Endothelial cell (in vitro differentiated cells): ENCODE measurements at regions not wholly inside any gene's neighbourhood (a gene's known extent, or its start where the extent isn't known, plus 50 kb on each side); places are given as distances from the start of the nearest gene placed in this dataset.

Source experiments
- DNase-seq: peaks from one replicate; pipeline ENCODE4 v3.0.0; 2021; ENCODE audit warnings: low spot score
- H3K27ac Mint-ChIP-seq: one replicate; pipeline ENCODE4 v1.8.0; 2021; ENCODE audit warnings: mixed read lengths, inconsistent platforms; ENCODE audit not compliant: unreplicated experiment
- H3K27me3 Mint-ChIP-seq: one replicate; pipeline ENCODE4 v1.8.0; 2021; ENCODE audit warnings: mild to moderate bottlenecking, moderate library complexity, mixed read lengths, inconsistent platforms; ENCODE audit not compliant: unreplicated experiment
- H3K36me3 Mint-ChIP-seq: one replicate; pipeline ENCODE4 v1.8.0; 2021; ENCODE audit warnings: mild to moderate bottlenecking, low read depth, mixed read lengths, inconsistent platforms; ENCODE audit not compliant: unreplicated experiment
- H3K4me1 Mint-ChIP-seq: one replicate; pipeline ENCODE4 v1.8.0; 2021; ENCODE audit warnings: mild to moderate bottlenecking, mixed read lengths, inconsistent platforms; ENCODE audit not compliant: unreplicated experiment
- H3K4me3 Mint-ChIP-seq: one replicate; pipeline ENCODE4 v1.8.0; 2021; ENCODE audit warnings: mild to moderate bottlenecking, mixed read lengths, inconsistent platforms; ENCODE audit not compliant: unreplicated experiment
- H3K9me3 Mint-ChIP-seq: one replicate; pipeline ENCODE4 v1.8.0; 2021; ENCODE audit warnings: mixed read lengths, inconsistent platforms; ENCODE audit not compliant: unreplicated experiment
- TF ChIP-seq, protein P1 (sequence below): fragments of 200-600 bp; sonication (generic); IDR thresholded peaks from one replicate; pipeline ENCODE4 v1.5.0; 2021; ENCODE audit warnings: antibody characterized with exemption; ENCODE audit not compliant: unreplicated experiment

DNA sequence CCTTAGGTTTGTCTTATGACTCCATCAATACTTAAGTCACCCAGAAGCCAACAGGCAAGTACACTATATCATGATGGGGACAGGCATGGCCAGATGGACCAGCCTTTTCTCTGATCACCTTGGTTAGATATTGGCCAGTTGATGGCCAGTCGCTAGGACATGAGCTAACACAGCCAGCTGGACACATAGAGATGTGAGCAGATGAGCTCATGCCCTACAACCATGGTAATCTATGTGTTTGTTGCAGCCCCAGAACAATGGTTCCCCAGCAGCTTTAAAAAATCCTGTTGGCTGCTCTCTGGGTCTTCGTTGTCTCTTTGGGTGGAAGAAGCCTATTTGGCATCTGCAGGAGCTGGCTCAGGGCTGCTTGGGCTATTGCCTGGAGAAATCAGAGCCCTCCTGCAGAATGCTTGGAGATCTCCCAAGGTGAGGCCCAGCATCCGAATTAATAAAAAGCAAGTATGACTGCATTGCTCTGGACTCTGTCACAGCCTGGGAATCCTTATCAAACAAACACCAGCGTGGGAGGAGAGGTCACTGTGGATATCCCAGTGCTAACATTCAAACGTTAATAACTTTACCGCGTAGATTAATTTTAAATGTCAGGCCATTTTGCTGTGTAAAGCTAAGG, 62.3 kb upstream of the KLHL29 start:
- no peak overlapping the region for H3K4me3 Mint-ChIP-seq
- no peak overlapping the region for H3K27ac Mint-ChIP-seq
- no peaks in the 10 kb centered on the region for H3K36me3 Mint-ChIP-seq
- peaks cover 15% of the 10 kb centered on the region for H3K4me1 Mint-ChIP-seq
- DNase-seq, result no peak
- H3K9me3 Mint-ChIP-seq, result no peaks in the 10 kb centered on the region
- peaks cover 6% of the 10 kb centered on the region for H3K27me3 Mint-ChIP-seq
- TF ChIP-seq, protein P1, sequence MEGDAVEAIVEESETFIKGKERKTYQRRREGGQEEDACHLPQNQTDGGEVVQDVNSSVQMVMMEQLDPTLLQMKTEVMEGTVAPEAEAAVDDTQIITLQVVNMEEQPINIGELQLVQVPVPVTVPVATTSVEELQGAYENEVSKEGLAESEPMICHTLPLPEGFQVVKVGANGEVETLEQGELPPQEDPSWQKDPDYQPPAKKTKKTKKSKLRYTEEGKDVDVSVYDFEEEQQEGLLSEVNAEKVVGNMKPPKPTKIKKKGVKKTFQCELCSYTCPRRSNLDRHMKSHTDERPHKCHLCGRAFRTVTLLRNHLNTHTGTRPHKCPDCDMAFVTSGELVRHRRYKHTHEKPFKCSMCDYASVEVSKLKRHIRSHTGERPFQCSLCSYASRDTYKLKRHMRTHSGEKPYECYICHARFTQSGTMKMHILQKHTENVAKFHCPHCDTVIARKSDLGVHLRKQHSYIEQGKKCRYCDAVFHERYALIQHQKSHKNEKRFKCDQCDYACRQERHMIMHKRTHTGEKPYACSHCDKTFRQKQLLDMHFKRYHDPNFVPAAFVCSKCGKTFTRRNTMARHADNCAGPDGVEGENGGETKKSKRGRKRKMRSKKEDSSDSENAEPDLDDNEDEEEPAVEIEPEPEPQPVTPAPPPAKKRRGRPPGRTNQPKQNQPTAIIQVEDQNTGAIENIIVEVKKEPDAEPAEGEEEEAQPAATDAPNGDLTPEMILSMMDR, result no peak

DNA sequence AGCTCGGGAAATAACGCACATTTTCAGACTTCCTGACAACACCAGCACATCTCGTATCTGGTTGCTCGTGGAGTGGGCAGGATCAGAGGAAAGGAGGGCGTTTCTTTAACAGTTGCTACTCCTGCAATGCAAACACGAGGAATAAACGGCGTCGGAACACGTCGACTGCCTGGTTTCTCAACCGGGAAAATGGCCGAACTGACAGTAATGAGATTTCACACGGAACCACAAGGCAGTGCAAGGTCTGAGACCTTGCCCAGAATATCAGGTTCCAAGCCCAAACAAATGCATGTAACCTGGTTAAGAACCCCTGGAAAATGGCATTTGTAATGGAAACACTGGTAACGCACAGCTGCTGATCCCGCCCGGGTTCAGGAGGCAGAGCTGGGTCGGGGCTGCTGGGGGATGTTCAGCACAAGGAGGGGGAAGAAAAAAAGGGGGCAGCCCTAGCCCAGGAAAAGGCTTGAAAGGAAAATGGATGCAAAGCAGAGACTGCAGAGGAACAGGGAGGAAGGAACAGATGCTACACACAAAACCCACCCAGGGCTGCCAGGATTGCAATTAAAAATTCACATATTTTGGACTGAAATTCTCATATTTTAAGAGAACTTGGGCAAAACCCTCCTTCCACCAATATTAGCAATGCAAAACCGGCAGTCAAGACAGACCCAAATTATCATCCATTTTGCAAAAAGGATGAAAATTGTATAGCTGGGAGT, 61.6 kb upstream of the KLHL29 start:
- Mint-ChIP-seq H3K9me3 (no peaks in the 10 kb centered on the region), H3K4me1 (peaks cover 15% of the 10 kb centered on the region), H3K36me3 (no peaks in the 10 kb centered on the region)

DNA sequence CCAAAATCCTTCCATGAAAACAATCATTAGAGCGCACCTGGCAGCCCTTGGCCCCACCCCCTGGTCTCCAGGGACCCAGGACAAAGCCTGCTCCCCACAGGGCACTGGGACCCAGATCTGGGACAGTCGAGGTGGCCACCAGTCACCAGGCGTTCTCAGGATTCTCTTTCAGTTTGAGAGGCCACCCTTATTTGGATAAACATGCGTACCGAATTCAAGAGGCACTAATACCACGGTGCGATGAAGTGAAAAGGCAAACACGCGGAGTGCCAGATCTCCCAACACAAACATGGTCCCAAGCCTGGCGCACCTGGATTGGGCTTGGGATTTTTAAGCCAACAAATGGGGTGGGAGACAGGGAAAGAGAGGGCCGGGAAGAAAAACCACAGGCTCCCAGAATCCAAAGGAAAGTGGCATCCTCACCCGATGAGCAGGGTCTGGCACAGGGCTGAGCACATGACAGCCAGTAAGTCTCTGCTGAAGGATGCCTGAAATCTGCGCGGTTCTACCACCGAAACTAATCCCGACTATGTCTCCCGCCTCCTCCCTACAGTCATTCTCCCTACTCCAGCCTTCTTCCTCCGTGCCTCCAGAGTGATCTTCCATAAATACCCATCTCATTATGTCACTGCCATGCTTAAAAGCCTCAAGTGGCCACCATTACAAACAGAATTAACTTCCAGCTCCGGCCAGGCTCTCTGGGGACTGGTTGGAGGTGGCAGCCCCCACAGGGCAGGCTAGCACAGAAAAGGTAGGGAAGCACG, 60.9 kb upstream of the KLHL29 start:
- Mint-ChIP-seq H3K9me3 (no peaks in the 10 kb centered on the region), H3K36me3 (no peaks in the 10 kb centered on the region), H3K27ac (no peak overlapping the region), H3K27me3 (peaks cover 9% of the 10 kb centered on the region), H3K4me3 (no peak overlapping the region), H3K4me1 (peaks cover 13% of the 10 kb centered on the region)
- TF ChIP-seq, protein P1, result no peak
- DNase-seq, result no peak

More for the DNA sequence above, 61.6 kb upstream of the KLHL29 start:
- DNase-seq, result no peak
- Mint-ChIP-seq H3K27me3 (peaks cover 9% of the 10 kb centered on the region), H3K27ac (no peak overlapping the region), H3K4me3 (no peak overlapping the region)
- TF ChIP-seq, protein P1, result no peak

DNA sequence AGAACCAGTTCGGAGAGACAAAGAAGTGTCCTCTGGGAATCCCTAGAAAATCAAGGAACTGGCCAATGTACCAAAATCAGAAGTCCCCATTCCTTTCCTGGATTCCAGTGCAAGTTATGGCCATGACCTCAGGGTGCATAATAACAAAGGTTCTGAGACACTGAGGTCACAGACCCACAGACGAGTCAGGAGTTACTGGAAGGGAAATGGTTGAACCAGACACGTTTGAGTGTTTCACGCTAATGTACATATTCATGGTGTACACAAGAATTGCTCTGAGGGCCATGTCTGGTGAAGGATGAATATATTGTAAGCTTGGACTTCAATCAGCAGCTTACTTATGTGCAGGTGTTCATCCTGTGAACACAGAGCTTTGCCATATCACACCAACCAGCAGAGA, 58.6 kb upstream of the KLHL29 start:
- Mint-ChIP-seq H3K27ac (no peak overlapping the region), H3K4me1 (no peaks in the 10 kb centered on the region), H3K36me3 (no peaks in the 10 kb centered on the region), H3K9me3 (no peaks in the 10 kb centered on the region), H3K27me3 (peaks cover 6% of the 10 kb centered on the region), H3K4me3 (no peak overlapping the region)
- no peak for DNase-seq
- TF ChIP-seq, protein P1, result no peak
